ENCODE measurements at regions not wholly inside any gene's neighbourhood (a gene's known extent, or its start where the extent isn't known, plus 50 kb on each side); places are given as distances from the start of the nearest gene placed in this dataset.
A peak's percentile ranks its signal among the peaks of the same experiment; 100 is the strongest.

DNA sequence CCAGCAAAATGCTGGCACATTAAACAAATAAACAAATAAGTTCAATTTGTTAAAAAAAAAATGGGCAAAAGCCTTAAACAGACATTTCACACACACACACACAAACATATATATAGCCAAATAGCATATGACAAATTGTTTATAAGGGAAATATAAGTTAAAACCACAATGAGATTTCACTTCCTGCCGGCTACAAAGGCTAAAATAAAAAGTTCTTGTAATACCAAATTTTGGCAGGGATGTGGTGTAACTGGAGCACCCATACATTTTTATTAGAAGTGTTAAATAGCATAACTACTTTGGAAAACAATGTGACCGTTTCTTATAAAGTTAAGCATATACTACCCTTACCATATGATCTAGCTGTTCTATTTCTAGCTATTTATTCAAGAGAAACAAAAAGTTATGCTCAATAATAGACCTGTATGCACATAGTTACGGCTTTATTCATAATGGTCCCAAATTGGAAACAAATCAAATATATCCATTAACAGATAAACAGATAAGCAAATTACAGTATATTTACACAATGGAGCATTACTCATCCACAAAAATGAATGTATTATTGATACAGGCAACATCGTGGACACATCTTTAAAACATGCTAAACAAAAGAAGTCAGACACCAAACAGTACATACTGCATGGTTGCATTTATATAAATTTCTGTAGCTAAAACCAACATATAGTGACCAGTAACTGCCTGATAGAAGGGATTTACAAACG, 93.9 kb downstream of the EOMES start:
- peaks cover 5% of the 10 kb centered on the region for H3K27me3 Mint-ChIP-seq (ENCODE audit: low read depth, poor library complexity)
- peaks cover 11% of the 10 kb centered on the region for H3K4me1 Mint-ChIP-seq
- TF ChIP-seq CTCF (IDR thresholded peaks at IDR 0.05) = no peak
- H3K4me3 Mint-ChIP-seq = no peak overlapping the region
- H3K36me3 Mint-ChIP-seq (ENCODE audit: low read depth) = no peaks in the 10 kb centered on the region
- H3K27ac Mint-ChIP-seq = no peak overlapping the region
- H3K9me3 Mint-ChIP-seq = no peaks in the 10 kb centered on the region
- DNase-seq = no peak

DNA sequence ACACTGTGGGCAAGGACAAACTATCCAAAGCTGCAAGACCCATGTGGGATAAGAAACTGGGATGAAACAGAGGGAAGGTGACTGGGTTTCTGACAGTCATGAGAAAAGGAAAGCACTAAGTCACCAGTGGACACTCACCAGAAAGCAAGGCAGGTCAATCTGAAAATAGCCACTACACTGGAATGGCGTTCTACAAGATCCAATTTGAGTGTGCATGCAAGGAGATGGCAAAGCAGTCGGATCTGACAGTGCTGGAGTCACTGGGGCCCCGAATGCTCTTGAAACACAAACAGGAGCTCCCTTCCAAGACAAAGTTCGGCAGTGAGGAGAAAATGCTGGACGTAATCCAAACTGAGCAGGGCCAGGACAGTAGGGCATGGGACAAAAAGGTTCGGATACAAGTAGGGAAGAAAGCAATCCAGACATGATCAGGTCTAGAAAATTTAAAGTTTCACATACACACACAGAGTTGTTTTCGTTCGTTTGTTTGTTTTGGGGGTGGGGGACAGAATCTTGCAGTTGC, 95.5 kb downstream of the EOMES start:
- Mint-ChIP-seq H3K9me3 (peaks cover 4% of the 10 kb centered on the region), H3K27ac (peak overlapping the region; percentile 40), H3K4me1 (peaks cover 7% of the 10 kb centered on the region), H3K4me3 (no peak overlapping the region), H3K27me3 (ENCODE audit: low read depth, poor library complexity) (peaks cover 3% of the 10 kb centered on the region), H3K36me3 (ENCODE audit: low read depth) (no peaks in the 10 kb centered on the region)
- no peak for DNase-seq
- TF ChIP-seq CTCF (IDR thresholded peaks at IDR 0.05) = no peak

DNA sequence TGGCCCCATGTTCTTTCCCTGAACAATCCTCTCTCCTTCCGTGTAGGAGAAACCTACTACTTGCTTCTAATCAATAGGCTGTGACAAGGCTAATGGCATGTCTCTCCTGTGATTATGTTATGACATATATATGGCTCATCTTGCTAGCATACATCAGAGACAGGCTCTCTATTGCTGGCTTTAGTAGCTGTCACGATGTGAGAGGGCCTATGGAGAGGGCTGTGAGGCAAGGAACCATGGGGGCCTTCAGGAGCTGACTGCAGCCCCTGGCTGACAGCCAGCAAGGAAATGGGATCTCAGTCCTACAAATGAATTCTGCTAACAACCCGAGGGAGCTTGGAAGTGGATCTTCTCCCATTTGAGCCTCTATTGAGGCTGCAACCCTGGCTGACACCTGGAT, 96.3 kb downstream of the EOMES start:
- DNase-seq = no peak
- H3K9me3 Mint-ChIP-seq = peaks cover 11% of the 10 kb centered on the region
- H3K4me3 Mint-ChIP-seq = no peak overlapping the region
- no peak overlapping the region for H3K27ac Mint-ChIP-seq
- H3K36me3 Mint-ChIP-seq (ENCODE audit: low read depth) = no peaks in the 10 kb centered on the region
- TF ChIP-seq CTCF (IDR thresholded peaks at IDR 0.05) = no peak
- peaks cover 7% of the 10 kb centered on the region for H3K4me1 Mint-ChIP-seq
- no peaks in the 10 kb centered on the region for H3K27me3 Mint-ChIP-seq (ENCODE audit: low read depth, poor library complexity)

DNA sequence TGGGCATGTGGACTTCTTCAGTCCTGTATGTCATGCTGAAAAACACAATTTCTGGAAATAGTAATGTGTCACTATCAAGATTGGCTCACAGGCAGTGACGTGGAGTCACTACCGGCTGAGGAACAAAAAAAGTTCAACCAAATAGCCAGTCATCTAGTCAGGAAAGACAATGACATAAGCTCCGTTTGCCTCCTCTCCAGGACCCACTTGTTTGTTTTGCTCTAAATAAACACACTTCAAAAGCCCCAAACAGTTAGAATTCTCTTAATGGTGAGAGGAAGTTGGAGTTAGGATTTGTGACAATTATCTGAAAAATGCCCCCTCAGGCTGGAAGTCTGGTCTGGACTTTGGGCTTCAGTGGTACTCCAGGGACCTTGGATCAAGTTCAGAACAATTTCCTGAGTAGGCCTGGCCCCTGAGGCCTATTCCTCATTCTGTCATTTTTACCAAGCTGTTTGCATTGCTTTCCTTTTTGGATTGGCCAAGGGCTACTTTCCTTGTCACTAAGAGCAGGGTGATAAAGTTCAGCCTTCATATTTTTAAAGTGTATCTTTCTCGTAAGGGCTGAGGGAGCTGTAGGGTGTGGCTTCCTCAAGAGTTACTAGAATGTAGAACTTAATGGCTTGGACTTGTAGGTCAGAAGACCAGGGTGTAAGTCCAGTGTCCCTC, 98.9 kb downstream of the EOMES start:
- Mint-ChIP-seq H3K4me1 (peaks cover 7% of the 10 kb centered on the region), H3K27ac (no peak overlapping the region), H3K36me3 (ENCODE audit: low read depth) (no peaks in the 10 kb centered on the region), H3K27me3 (ENCODE audit: low read depth, poor library complexity) (no peaks in the 10 kb centered on the region), H3K9me3 (peaks cover 17% of the 10 kb centered on the region), H3K4me3 (no peak overlapping the region)
- DNase-seq = no peak
- no peak for TF ChIP-seq CTCF (IDR thresholded peaks at IDR 0.05)

DNA sequence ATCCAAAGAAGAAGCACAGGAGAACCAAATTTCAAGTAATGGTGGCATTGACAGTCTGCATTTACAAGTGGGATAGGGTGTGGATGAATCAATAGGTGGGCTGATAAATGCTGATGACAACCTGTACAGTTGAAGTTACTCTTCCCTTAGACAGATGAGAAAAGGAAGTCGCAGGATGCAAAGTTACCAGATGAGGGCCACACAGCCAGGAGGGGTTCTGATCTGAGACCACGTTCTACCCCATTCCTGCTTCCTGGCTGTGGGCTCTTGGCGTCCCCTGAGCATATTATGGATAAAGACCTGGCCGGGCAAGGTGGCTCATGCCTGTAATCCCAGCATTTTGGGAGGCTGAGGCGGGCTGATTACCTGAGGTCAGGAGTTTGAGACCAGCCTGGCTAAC, 104.6 kb downstream of the EOMES start:
- Mint-ChIP-seq H3K4me3 (no peak overlapping the region), H3K9me3 (peaks cover 42% of the 10 kb centered on the region), H3K27ac (no peak overlapping the region), H3K36me3 (ENCODE audit: low read depth) (peaks cover 5% of the 10 kb centered on the region), H3K27me3 (ENCODE audit: low read depth, poor library complexity) (no peaks in the 10 kb centered on the region), H3K4me1 (no peaks in the 10 kb centered on the region)
- TF ChIP-seq CTCF (IDR thresholded peaks at IDR 0.05) = no peak
- DNase-seq = no peak

Measured in nephron progenitor cell (in vitro differentiated cells).